Mesendoderm (in vitro differentiated cells): ENCODE measurements at regions not wholly inside any gene's neighbourhood (a gene's known extent, or its start where the extent isn't known, plus 50 kb on each side); places are given as distances from the start of the nearest gene placed in this dataset.

Experiments
- DNase-seq: peaks from one replicate; pipeline ENCODE4 v3.0.0; 2013
- H2AK5ac ChIP-seq: 2 replicates; pipeline ENCODE4 v1.6.1; 2013; ENCODE audit warnings: low read length, inconsistent platforms
- H2BK120ac ChIP-seq: 2 replicates; pipeline ENCODE4 v1.6.1; 2013; ENCODE audit warnings: low read depth, mild to moderate bottlenecking, low read length, moderate library complexity, mixed read lengths
- H2BK15ac ChIP-seq: replicated peaks from 2 replicates; pipeline ENCODE4 v1.6.1; 2013; ENCODE audit warnings: low read depth, mild to moderate bottlenecking, moderate library complexity
- H2BK5ac ChIP-seq: 2 replicates; pipeline ENCODE4 v1.6.1; 2013; ENCODE audit warnings: low read length, inconsistent platforms
- H3K18ac ChIP-seq: 2 replicates; pipeline ENCODE4 v1.6.1; 2013; ENCODE audit warnings: mild to moderate bottlenecking, low read length, mixed read lengths
- H3K23ac ChIP-seq: one replicate; pipeline ENCODE4 v1.6.1; 2013; ENCODE audit warnings: low read length
- H3K27ac ChIP-seq: 2 replicates; pipeline ENCODE4 v1.5.1; 2013; ENCODE audit warnings: low read depth, mild to moderate bottlenecking, inconsistent platforms, low read length, moderate library complexity
- H3K27me3 ChIP-seq: 2 replicates; pipeline ENCODE4 v1.6.1; 2013; ENCODE audit warnings: low read length, control low read depth, mild to moderate bottlenecking, inconsistent platforms; ENCODE audit not compliant: insufficient read depth, poor library complexity
- H3K36me3 ChIP-seq: 2 replicates; pipeline ENCODE4 v1.6.1; 2013; ENCODE audit warnings: low read length, inconsistent platforms; ENCODE audit not compliant: control insufficient read depth, insufficient read depth
- H3K4ac ChIP-seq: one replicate; pipeline ENCODE4 v1.6.1; 2013; ENCODE audit warnings: low read depth, mild to moderate bottlenecking, low read length, moderate library complexity
- H3K4me1 ChIP-seq: 2 replicates; pipeline ENCODE4 v1.6.1; 2013; ENCODE audit warnings: low read depth, low read length, inconsistent platforms; ENCODE audit not compliant: control insufficient read depth
- H3K4me2 ChIP-seq: 2 replicates; pipeline ENCODE4 v1.6.1; 2013; ENCODE audit warnings: low read length
- H3K4me3 ChIP-seq: 2 replicates; pipeline ENCODE4 v1.5.1; 2013; ENCODE audit warnings: mild to moderate bottlenecking, low read length
- H3K56ac ChIP-seq: one replicate; pipeline ENCODE4 v1.6.1; 2013; ENCODE audit warnings: low read length
- H3K79me1 ChIP-seq: 2 replicates; pipeline ENCODE4 v1.6.1; 2013; ENCODE audit warnings: low read length, inconsistent platforms
- H3K79me2 ChIP-seq: 2 replicates; pipeline ENCODE4 v1.6.1; 2013; ENCODE audit warnings: mild to moderate bottlenecking, low read length; ENCODE audit not compliant: control insufficient read depth, insufficient read depth
- H3K9ac ChIP-seq: 2 replicates; pipeline ENCODE4 v1.6.1; 2013; ENCODE audit warnings: low read length, inconsistent platforms
- H4K5ac ChIP-seq: one replicate; pipeline ENCODE4 v1.6.1; 2013; ENCODE audit warnings: low read length
- H4K8ac ChIP-seq: one replicate; pipeline ENCODE4 v1.6.1; 2013; ENCODE audit warnings: low read depth, mild to moderate bottlenecking, control low read depth, low read length, moderate library complexity
- WGBS: extraction: QIAGEN DNeasy Blood & Tissue Kit; methylation state at CpG from one replicate; pipeline ENCODE4 v1.1.7; 2013; ENCODE audit warnings: low lambda C conversion rate, missing lambda C conversion rate; ENCODE audit not compliant: insufficient coverage; ENCODE audit errors: extremely low coverage; 5-methylcytosine and 5-hydroxymethylcytosine counted together

- WGBS, result no CpG with 5 or more reads among the region's 4 CpGs
- Histone ChIP-seq H4K5ac (no peak overlapping the region), H3K9ac (no peak overlapping the region), H4K8ac (no peak overlapping the region), H3K56ac (no peak overlapping the region), H2BK5ac (no peak overlapping the region), H3K79me1 (no peaks in the 10 kb centered on the region), H3K23ac (no peak overlapping the region), H3K27ac (no peak overlapping the region), H2BK120ac (no peak overlapping the region), H3K27me3 (no peaks in the 10 kb centered on the region), H3K36me3 (no peaks in the 10 kb centered on the region), H3K4ac (no peak overlapping the region), H3K4me2 (no peak overlapping the region), H2BK15ac (no peak overlapping the region), H2AK5ac (no peak overlapping the region), H3K79me2 (no peaks in the 10 kb centered on the region), H3K18ac (no peak overlapping the region), H3K4me3 (no peak overlapping the region), H3K4me1 (peaks cover 5% of the 10 kb centered on the region)
- peak; percentile 44 for DNase-seq
Measured at GRCh38 chr12:124107351-124107750, 134.3 kb downstream of the ZNF664 start.

- Histone ChIP-seq H4K8ac (no peak overlapping the region), H3K56ac (no peak overlapping the region), H3K23ac (no peak overlapping the region), H3K79me1 (no peaks in the 10 kb centered on the region), H3K4ac (no peak overlapping the region), H3K79me2 (no peaks in the 10 kb centered on the region), H2BK120ac (no peak overlapping the region), H3K4me3 (no peak overlapping the region), H3K18ac (no peak overlapping the region), H3K4me1 (peaks cover 5% of the 10 kb centered on the region), H3K27ac (no peak overlapping the region), H2BK15ac (no peak overlapping the region), H4K5ac (no peak overlapping the region), H3K36me3 (no peaks in the 10 kb centered on the region), H2AK5ac (no peak overlapping the region), H3K9ac (no peak overlapping the region), H2BK5ac (no peak overlapping the region), H3K4me2 (no peak overlapping the region), H3K27me3 (no peaks in the 10 kb centered on the region)
- no CpG with 5 or more reads among the region's 3 CpGs for WGBS
- DNase-seq, result peak; percentile 86
Measured at GRCh38 chr12:124109760-124110159, 136.7 kb downstream of the ZNF664 start.

- H3K4ac ChIP-seq, result no peak overlapping the region
- no peaks in the 10 kb centered on the region for H3K27me3 ChIP-seq
- no peak overlapping the region for H2BK5ac ChIP-seq
- peak; percentile 56 for DNase-seq
- H3K56ac ChIP-seq, result peak overlapping the region; percentile 35
- peaks cover 5% of the 10 kb centered on the region for H3K4me1 ChIP-seq
- no peak overlapping the region for H2BK120ac ChIP-seq
- H3K79me1 ChIP-seq, result no peaks in the 10 kb centered on the region
- peak overlapping the region; percentile 38 for H3K27ac ChIP-seq
- H4K8ac ChIP-seq, result no peak overlapping the region
- H3K4me2 ChIP-seq, result no peak overlapping the region
- H2BK15ac ChIP-seq, result no peak overlapping the region
- no peak overlapping the region for H3K4me3 ChIP-seq
- no peaks in the 10 kb centered on the region for H3K36me3 ChIP-seq
- H3K9ac ChIP-seq, result no peak overlapping the region
- no peak overlapping the region for H4K5ac ChIP-seq
- WGBS, result no CpG with 5 or more reads among the region's 2 CpGs
- H3K18ac ChIP-seq, result peak overlapping the region; percentile 52
- H2AK5ac ChIP-seq, result no peak overlapping the region
- no peaks in the 10 kb centered on the region for H3K79me2 ChIP-seq
- H3K23ac ChIP-seq, result no peak overlapping the region
Measured at GRCh38 chr12:124110372-124110883, 137.4 kb downstream of the ZNF664 start.

GRCh38 chr12:124111006-124111405, 138.0 kb downstream of the ZNF664 start:
- Histone ChIP-seq H4K5ac (no peak overlapping the region), H3K23ac (no peak overlapping the region), H3K4me3 (no peak overlapping the region), H3K79me1 (no peaks in the 10 kb centered on the region), H3K27me3 (no peaks in the 10 kb centered on the region), H2BK120ac (no peak overlapping the region), H2BK5ac (no peak overlapping the region), H3K4me2 (no peak overlapping the region), H3K4me1 (peaks cover 5% of the 10 kb centered on the region), H3K18ac (no peak overlapping the region), H2BK15ac (no peak overlapping the region), H3K79me2 (no peaks in the 10 kb centered on the region), H3K9ac (no peak overlapping the region), H3K56ac (no peak overlapping the region), H4K8ac (no peak overlapping the region), H3K36me3 (no peaks in the 10 kb centered on the region), H3K4ac (no peak overlapping the region), H2AK5ac (no peak overlapping the region), H3K27ac (no peak overlapping the region)
- no CpG with 5 or more reads among the region's 5 CpGs for WGBS
- no peak for DNase-seq

- DNase-seq, result no peak
- Histone ChIP-seq H3K27ac (no peak overlapping the region), H3K4me1 (peaks cover 5% of the 10 kb centered on the region), H3K79me2 (no peaks in the 10 kb centered on the region), H3K79me1 (no peaks in the 10 kb centered on the region), H2BK120ac (no peak overlapping the region), H4K8ac (no peak overlapping the region), H3K4me3 (no peak overlapping the region), H3K56ac (no peak overlapping the region), H2BK5ac (no peak overlapping the region), H3K9ac (no peak overlapping the region), H4K5ac (no peak overlapping the region), H2AK5ac (no peak overlapping the region), H3K23ac (no peak overlapping the region), H3K4ac (no peak overlapping the region), H3K4me2 (no peak overlapping the region), H3K27me3 (no peaks in the 10 kb centered on the region), H3K18ac (no peak overlapping the region), H3K36me3 (no peaks in the 10 kb centered on the region), H2BK15ac (no peak overlapping the region)
- WGBS, result no CpG with 5 or more reads among the region's 2 CpGs
Measured at GRCh38 chr12:124114316-124114715, 141.3 kb downstream of the ZNF664 start.

GRCh38 chr12:124115496-124115895, 142.5 kb downstream of the ZNF664 start:
- WGBS, result no CpG with 5 or more reads among the region's 11 CpGs
- H3K36me3 ChIP-seq, result no peaks in the 10 kb centered on the region
- peak overlapping the region; percentile 54 for H3K56ac ChIP-seq
- no peaks in the 10 kb centered on the region for H3K79me1 ChIP-seq
- H2AK5ac ChIP-seq, result no peak overlapping the region
- DNase-seq, result no peak
- H2BK5ac ChIP-seq, result no peak overlapping the region
- no peak overlapping the region for H3K9ac ChIP-seq
- H4K5ac ChIP-seq, result no peak overlapping the region
- H3K23ac ChIP-seq, result no peak overlapping the region
- H2BK15ac ChIP-seq, result no peak overlapping the region
- no peaks in the 10 kb centered on the region for H3K79me2 ChIP-seq
- H3K4me2 ChIP-seq, result no peak overlapping the region
- H3K4me3 ChIP-seq, result no peak overlapping the region
- no peak overlapping the region for H2BK120ac ChIP-seq
- no peaks in the 10 kb centered on the region for H3K27me3 ChIP-seq
- peaks cover under 1% of the 10 kb centered on the region for H3K4me1 ChIP-seq
- no peak overlapping the region for H4K8ac ChIP-seq
- peak overlapping the region; percentile 57 for H3K4ac ChIP-seq
- H3K18ac ChIP-seq, result no peak overlapping the region
- H3K27ac ChIP-seq, result no peak overlapping the region
